NB4 (cell line): ENCODE measurements at regions not wholly inside any gene's neighbourhood (a gene's known extent, or its start where the extent isn't known, plus 50 kb on each side); places are given as distances from the start of the nearest gene placed in this dataset.

ENCODE experiments used
- MYC ChIP-seq: IDR thresholded peaks from 2 replicates; pipeline ENCODE4 v1.6.1; 2011; ENCODE audit warnings: low read depth, low read length
- POLR2A ChIP-seq: IDR thresholded peaks from 2 replicates; pipeline ENCODE4 v1.6.1; 2011; ENCODE audit warnings: mild to moderate bottlenecking; ENCODE audit not compliant: insufficient read length; ENCODE audit errors: extremely low read depth
- TF ChIP-seq, protein P1 (sequence below): IDR thresholded peaks from one replicate; pipeline ENCODE4 v1.5.1; 2012; ENCODE audit warnings: low read depth, low read length
- TF ChIP-seq, protein P2 (sequence below): IDR thresholded peaks from 2 replicates; pipeline ENCODE4 v1.6.1; 2011; ENCODE audit warnings: low read depth, low read length

DNA sequence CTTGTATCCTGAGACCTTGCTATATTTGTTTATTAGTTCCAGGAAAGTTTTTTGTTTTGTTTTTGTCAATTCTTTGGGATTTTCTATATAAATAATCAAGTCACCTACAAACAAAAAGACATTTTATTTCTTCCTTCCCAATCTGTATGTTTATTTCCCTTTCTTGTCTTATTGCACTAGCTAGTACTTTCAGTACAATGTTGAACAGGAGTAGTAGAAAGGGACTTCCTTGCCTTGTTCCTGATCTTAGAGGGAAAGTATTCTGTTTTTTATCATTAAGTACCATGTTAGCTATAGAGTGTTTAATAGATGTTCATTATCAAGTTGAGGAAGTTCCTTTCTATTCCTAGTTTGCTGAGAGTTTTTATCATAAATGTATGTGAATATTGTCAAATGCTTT lies 119.5 kb upstream of the TLE4 start:
- TF ChIP-seq, protein P1, sequence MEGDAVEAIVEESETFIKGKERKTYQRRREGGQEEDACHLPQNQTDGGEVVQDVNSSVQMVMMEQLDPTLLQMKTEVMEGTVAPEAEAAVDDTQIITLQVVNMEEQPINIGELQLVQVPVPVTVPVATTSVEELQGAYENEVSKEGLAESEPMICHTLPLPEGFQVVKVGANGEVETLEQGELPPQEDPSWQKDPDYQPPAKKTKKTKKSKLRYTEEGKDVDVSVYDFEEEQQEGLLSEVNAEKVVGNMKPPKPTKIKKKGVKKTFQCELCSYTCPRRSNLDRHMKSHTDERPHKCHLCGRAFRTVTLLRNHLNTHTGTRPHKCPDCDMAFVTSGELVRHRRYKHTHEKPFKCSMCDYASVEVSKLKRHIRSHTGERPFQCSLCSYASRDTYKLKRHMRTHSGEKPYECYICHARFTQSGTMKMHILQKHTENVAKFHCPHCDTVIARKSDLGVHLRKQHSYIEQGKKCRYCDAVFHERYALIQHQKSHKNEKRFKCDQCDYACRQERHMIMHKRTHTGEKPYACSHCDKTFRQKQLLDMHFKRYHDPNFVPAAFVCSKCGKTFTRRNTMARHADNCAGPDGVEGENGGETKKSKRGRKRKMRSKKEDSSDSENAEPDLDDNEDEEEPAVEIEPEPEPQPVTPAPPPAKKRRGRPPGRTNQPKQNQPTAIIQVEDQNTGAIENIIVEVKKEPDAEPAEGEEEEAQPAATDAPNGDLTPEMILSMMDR: no peak
- TF ChIP-seq POLR2A (no peak), MYC (no peak)
- TF ChIP-seq, protein P2, sequence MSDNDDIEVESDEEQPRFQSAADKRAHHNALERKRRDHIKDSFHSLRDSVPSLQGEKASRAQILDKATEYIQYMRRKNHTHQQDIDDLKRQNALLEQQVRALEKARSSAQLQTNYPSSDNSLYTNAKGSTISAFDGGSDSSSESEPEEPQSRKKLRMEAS: no peak
